A673 (cell line): ENCODE measurements at regions not wholly inside any gene's neighbourhood (a gene's known extent, or its start where the extent isn't known, plus 50 kb on each side); places are given as distances from the start of the nearest gene placed in this dataset.

Source experiments
- BruUV-seq: library from RNA; stranded (reverse); fragments of 400-500 nt; replicated peaks from 2 replicates; lab custom pipeline; 2021; lab: Mats Ljungman, UMichigan
- CTCF ChIA-PET: fragments of 300-600 bp; sonication (Branson Sonifier 250); formaldehyde crosslinking; loops from one replicate; lab custom pipeline; 2022; ENCODE audit warnings: antibody characterized with exemption; lab: Charles Lee
- POLR2A ChIA-PET: fragments of 300-600 bp; sonication (Branson Sonifier 250); formaldehyde crosslinking; loops from one replicate; lab custom pipeline; 2022; ENCODE audit warnings: antibody characterized with exemption; ENCODE audit not compliant: low non-redundant PET; lab: Charles Lee
- DNase-seq: peaks from one replicate; pipeline ENCODE4 v3.0.0-alpha.2; 2015; ENCODE audit warnings: low spot score
- H3K27ac ChIP-seq: fragments of 200-600 bp; sonication (generic); 2 replicates; pipeline ENCODE4 v1.5.1; 2016; ENCODE audit warnings: mixed run types, low read depth, mild to moderate bottlenecking, mixed read lengths, antibody characterized with exemption, low read length; ENCODE audit not compliant: poor library complexity, severe bottlenecking
- H3K27me3 ChIP-seq: fragments of 200-600 bp; sonication (generic); replicated peaks from 2 replicates; pipeline ENCODE4 v1.6.1; 2017; ENCODE audit warnings: mixed run types, low read depth, mild to moderate bottlenecking, mixed read lengths, antibody characterized with exemption, low read length; ENCODE audit not compliant: insufficient read depth, poor library complexity
- H3K36me3 ChIP-seq: fragments of 200-600 bp; sonication (generic); 2 replicates; pipeline ENCODE4 v1.6.1; 2016; ENCODE audit warnings: mixed run types, mild to moderate bottlenecking, mixed read lengths, antibody characterized with exemption, low read length; ENCODE audit not compliant: insufficient read depth, poor library complexity, severe bottlenecking
- H3K4me1 ChIP-seq: fragments of 200-600 bp; sonication (generic); 2 replicates; pipeline ENCODE4 v1.6.1; 2017; ENCODE audit warnings: mixed run types, mild to moderate bottlenecking, mixed read lengths, antibody characterized with exemption, low read length; ENCODE audit not compliant: insufficient read depth, poor library complexity, severe bottlenecking
- H3K4me3 ChIP-seq: fragments of 200-600 bp; sonication (generic); 2 replicates; pipeline ENCODE4 v1.5.1; 2016; ENCODE audit warnings: low read depth, mixed run types, mild to moderate bottlenecking, mixed read lengths, low read length; ENCODE audit not compliant: poor library complexity, severe bottlenecking
- H3K9me3 ChIP-seq: fragments of 200-600 bp; sonication (generic); 2 replicates; pipeline ENCODE4 v1.6.1; 2016; ENCODE audit warnings: mixed run types, low read depth, mild to moderate bottlenecking, mixed read lengths, antibody characterized with exemption, low read length; ENCODE audit not compliant: poor library complexity, severe bottlenecking
- EZH2 ChIP-seq: fragments of 200-600 bp; sonication (generic); IDR thresholded peaks from 2 replicates; pipeline ENCODE4 v1.6.1; 2017; ENCODE audit warnings: borderline replicate concordance, low read depth, mild to moderate bottlenecking, mixed read lengths, antibody characterized with exemption, low read length; ENCODE audit not compliant: poor library complexity, severe bottlenecking
- intact Hi-C: fragments of 100-400 bp; cut with micrococcal nuclease; formaldehyde crosslinking; loops from one replicate; pipeline ENCODE4 v1.10.0; 2022; ENCODE audit not compliant: unreplicated experiment
- TF ChIP-seq, protein P1 (sequence below): fragments of 300-800, 200-600 bp; sonication (generic); conservative IDR thresholded peaks from 2 replicates; pipeline ENCODE4 v1.5.1; 2017; ENCODE audit warnings: low read depth, mild to moderate bottlenecking, antibody characterized with exemption, low read length, moderate library complexity, mixed read lengths

DNA sequence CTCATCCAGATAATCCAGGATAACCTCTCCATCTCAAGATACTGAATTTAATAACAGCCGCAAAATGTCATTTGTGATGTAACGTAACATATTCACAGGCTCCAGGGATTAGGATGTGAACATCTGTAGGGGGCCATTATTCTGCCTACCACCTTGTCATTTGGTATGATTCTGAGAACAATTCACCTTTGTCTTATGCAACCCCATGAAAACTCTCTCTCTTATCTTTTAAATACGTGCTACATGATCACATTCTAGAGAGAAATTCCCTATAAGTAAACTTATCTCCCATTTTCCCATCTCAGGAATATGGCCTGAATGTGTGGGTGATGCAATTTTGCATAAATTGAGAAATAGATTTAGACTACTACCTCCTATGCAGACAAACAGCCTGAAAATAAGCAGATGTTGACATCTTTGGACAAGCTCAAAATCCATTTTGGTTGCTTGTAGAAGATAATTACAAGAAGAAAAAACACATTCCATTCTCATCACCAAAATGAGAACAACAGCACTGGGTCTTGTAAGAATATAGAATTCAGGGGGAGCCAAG is 255.4 kb upstream of the STXBP5 start:
- Histone ChIP-seq H3K9me3 (no peaks in the 10 kb centered on the region), H3K27me3 (no peaks in the 10 kb centered on the region), H3K4me3 (no peak overlapping the region), H3K36me3 (no peaks in the 10 kb centered on the region), H3K4me1 (no peaks in the 10 kb centered on the region), H3K27ac (no peak overlapping the region)
- no peak for DNase-seq
- POLR2A ChIA-PET = no interaction called here
- TF ChIP-seq EZH2 = no peak
- TF ChIP-seq, protein P1, sequence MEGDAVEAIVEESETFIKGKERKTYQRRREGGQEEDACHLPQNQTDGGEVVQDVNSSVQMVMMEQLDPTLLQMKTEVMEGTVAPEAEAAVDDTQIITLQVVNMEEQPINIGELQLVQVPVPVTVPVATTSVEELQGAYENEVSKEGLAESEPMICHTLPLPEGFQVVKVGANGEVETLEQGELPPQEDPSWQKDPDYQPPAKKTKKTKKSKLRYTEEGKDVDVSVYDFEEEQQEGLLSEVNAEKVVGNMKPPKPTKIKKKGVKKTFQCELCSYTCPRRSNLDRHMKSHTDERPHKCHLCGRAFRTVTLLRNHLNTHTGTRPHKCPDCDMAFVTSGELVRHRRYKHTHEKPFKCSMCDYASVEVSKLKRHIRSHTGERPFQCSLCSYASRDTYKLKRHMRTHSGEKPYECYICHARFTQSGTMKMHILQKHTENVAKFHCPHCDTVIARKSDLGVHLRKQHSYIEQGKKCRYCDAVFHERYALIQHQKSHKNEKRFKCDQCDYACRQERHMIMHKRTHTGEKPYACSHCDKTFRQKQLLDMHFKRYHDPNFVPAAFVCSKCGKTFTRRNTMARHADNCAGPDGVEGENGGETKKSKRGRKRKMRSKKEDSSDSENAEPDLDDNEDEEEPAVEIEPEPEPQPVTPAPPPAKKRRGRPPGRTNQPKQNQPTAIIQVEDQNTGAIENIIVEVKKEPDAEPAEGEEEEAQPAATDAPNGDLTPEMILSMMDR = no peak
- CTCF ChIA-PET = no interaction called here
- intact Hi-C loops = no loop called here
- BruUV-seq = no TSS peak

- CTCF ChIA-PET = no interaction called here
- Histone ChIP-seq H3K9me3 (no peaks in the 10 kb centered on the region), H3K36me3 (no peaks in the 10 kb centered on the region), H3K27ac (no peak overlapping the region), H3K4me1 (no peaks in the 10 kb centered on the region), H3K27me3 (no peaks in the 10 kb centered on the region), H3K4me3 (no peak overlapping the region)
- POLR2A ChIA-PET = no interaction called here
- no peak for DNase-seq
- TF ChIP-seq, protein P1 = no peak
- TF ChIP-seq EZH2 = no peak
- no TSS peak for BruUV-seq
- intact Hi-C loops = no loop called here
Measured at GRCh38 chr6:146949425-146949824, 254.8 kb upstream of the STXBP5 start.

DNA sequence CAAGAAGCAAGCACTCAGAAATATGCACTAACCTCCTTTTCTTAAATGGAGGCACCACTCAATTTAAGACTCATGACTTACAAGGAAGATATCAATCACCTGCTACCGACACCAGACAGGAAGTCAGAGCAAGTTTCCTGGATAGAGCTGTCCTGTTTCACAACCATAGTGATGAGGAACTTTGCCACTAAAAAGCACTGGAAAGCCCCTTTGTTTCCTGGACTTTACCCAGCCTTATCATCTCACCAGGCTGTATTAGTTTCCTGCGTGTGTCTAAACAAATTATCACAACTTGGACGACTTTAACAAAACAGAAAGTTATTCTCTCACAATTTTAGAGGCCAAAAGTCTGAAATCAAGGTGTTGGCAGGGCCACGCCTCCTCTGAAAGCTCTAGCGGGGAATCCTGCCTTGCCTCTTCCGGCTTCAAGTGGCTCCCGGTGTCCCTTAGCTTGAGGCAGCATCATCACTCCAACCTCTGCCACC is 253.8 kb upstream of the STXBP5 start:
- H3K4me3 ChIP-seq = no peak overlapping the region
- CTCF ChIA-PET = no interaction called here
- H3K9me3 ChIP-seq = no peaks in the 10 kb centered on the region
- BruUV-seq = no TSS peak
- POLR2A ChIA-PET = no interaction called here
- no peaks in the 10 kb centered on the region for H3K4me1 ChIP-seq
- no peak for DNase-seq
- no peak overlapping the region for H3K27ac ChIP-seq
- no peaks in the 10 kb centered on the region for H3K27me3 ChIP-seq
- intact Hi-C loops = no loop called here
- no peaks in the 10 kb centered on the region for H3K36me3 ChIP-seq
- no peak for TF ChIP-seq EZH2
- TF ChIP-seq, protein P1 = no peak
